Activated naive CD8-positive, alpha-beta T cell treated with anti-CD3 and anti-CD28 coated beads, Interleukin-2, amount 10 ng/mL, durations not matched to agents 7 days and 5 days (primary cell): ENCODE measurements at regions not wholly inside any gene's neighbourhood (a gene's known extent, or its start where the extent isn't known, plus 50 kb on each side); places are given as distances from the start of the nearest gene placed in this dataset.
"Not testable (repeated sequence)": the region's sequence is repeated elsewhere in the genome, so short reads cannot be mapped to it uniquely, and the experiment has no call there.

Source experiments
- ATAC-seq: fragments of 150-1000 bp; cut with Tn5 transposase; one replicate; pipeline ENCODE4 v1.10.0; 2021; ENCODE audit warnings: low read depth, moderate library complexity
- POLR2A ChIA-PET: fragments of 350-600 bp; sonication (Branson Sonifier 250); formaldehyde crosslinking; loops from one replicate; lab custom pipeline; 2021; ENCODE audit warnings: antibody characterized with exemption; lab: Charles Lee
- DNase-seq: peaks from one replicate; pipeline ENCODE4 v3.0.0; 2021
- H3K27ac Mint-ChIP-seq: one replicate; pipeline ENCODE4 v1.8.0; 2022; ENCODE audit warnings: mild to moderate bottlenecking, mixed read lengths
- H3K27me3 Mint-ChIP-seq: one replicate; pipeline ENCODE4 v1.8.0; 2022; ENCODE audit warnings: mild to moderate bottlenecking, moderate library complexity, mixed read lengths
- H3K36me3 Mint-ChIP-seq: one replicate; pipeline ENCODE4 v1.8.0; 2021; ENCODE audit warnings: mild to moderate bottlenecking, mixed read lengths
- H3K4me1 Mint-ChIP-seq: one replicate; pipeline ENCODE4 v1.8.0; 2021; ENCODE audit warnings: mixed read lengths
- H3K4me3 Mint-ChIP-seq: one replicate; pipeline ENCODE4 v1.8.0; 2022; ENCODE audit warnings: mild to moderate bottlenecking, moderate library complexity, mixed read lengths
- H3K9me3 Mint-ChIP-seq: one replicate; pipeline ENCODE4 v1.8.0; 2021; ENCODE audit warnings: mixed read lengths

GRCh38 chr6:121559611-121560269, 124.3 kb downstream of the GJA1 start:
- Mint-ChIP-seq H3K4me3 (no peak overlapping the region), H3K4me1 (no peaks in the 10 kb centered on the region), H3K9me3 (peaks cover 15% of the 10 kb centered on the region), H3K27ac (no peak overlapping the region), H3K27me3 (no peaks in the 10 kb centered on the region), H3K36me3 (no peaks in the 10 kb centered on the region)
- no peak for ATAC-seq
- POLR2A ChIA-PET, result no interaction called here
- DNase-seq, result no peak

- H3K27ac Mint-ChIP-seq, result no peak overlapping the region
- no peaks in the 10 kb centered on the region for H3K27me3 Mint-ChIP-seq
- POLR2A ChIA-PET, result no interaction called here
- no peak overlapping the region for H3K4me3 Mint-ChIP-seq
- H3K36me3 Mint-ChIP-seq, result no peaks in the 10 kb centered on the region
- no peak for DNase-seq
- H3K9me3 Mint-ChIP-seq, result peaks cover 15% of the 10 kb centered on the region
- H3K4me1 Mint-ChIP-seq, result no peaks in the 10 kb centered on the region
- no peak for ATAC-seq
Measured at GRCh38 chr6:121560476-121560875, 125.0 kb downstream of the GJA1 start.

- no peaks in the 10 kb centered on the region for H3K36me3 Mint-ChIP-seq
- H3K4me3 Mint-ChIP-seq, result no peak overlapping the region
- ATAC-seq (no peak), DNase-seq (no peak)
- no peaks in the 10 kb centered on the region for H3K27me3 Mint-ChIP-seq
- no peaks in the 10 kb centered on the region for H3K4me1 Mint-ChIP-seq
- H3K9me3 Mint-ChIP-seq, result peaks cover 12% of the 10 kb centered on the region
- no peak overlapping the region for H3K27ac Mint-ChIP-seq
- POLR2A ChIA-PET, result no interaction called here
Measured at GRCh38 chr6:121563286-121563685, 127.8 kb downstream of the GJA1 start.

GRCh38 chr6:121564529-121564928, 129.1 kb downstream of the GJA1 start:
- H3K4me1 Mint-ChIP-seq, H3K36me3 Mint-ChIP-seq, H3K27ac Mint-ChIP-seq, H3K27me3 Mint-ChIP-seq, POLR2A ChIA-PET, ATAC-seq, H3K4me3 Mint-ChIP-seq, DNase-seq: not testable (repeated sequence)
- H3K9me3 Mint-ChIP-seq, result peaks cover 12% of the 10 kb centered on the region

- DNase-seq (no peak), ATAC-seq (no peak)
- peaks cover 7% of the 10 kb centered on the region for H3K4me1 Mint-ChIP-seq
- H3K27ac Mint-ChIP-seq, result no peak overlapping the region
- H3K27me3 Mint-ChIP-seq, result no peaks in the 10 kb centered on the region
- POLR2A ChIA-PET, result no interaction called here
- H3K9me3 Mint-ChIP-seq, result peaks cover 4% of the 10 kb centered on the region
- H3K36me3 Mint-ChIP-seq, result no peaks in the 10 kb centered on the region
- H3K4me3 Mint-ChIP-seq, result no peak overlapping the region
Measured at GRCh38 chr6:121571455-121571854, 136.0 kb downstream of the GJA1 start.

GRCh38 chr6:121573481-121573880, 138.0 kb downstream of the GJA1 start:
- no peaks in the 10 kb centered on the region for H3K27me3 Mint-ChIP-seq
- H3K4me3 Mint-ChIP-seq, result peak overlapping the region; percentile 31
- no peak overlapping the region for H3K27ac Mint-ChIP-seq
- ATAC-seq, result no peak
- POLR2A ChIA-PET, result no interaction called here
- peaks cover 4% of the 10 kb centered on the region for H3K9me3 Mint-ChIP-seq
- H3K36me3 Mint-ChIP-seq, result no peaks in the 10 kb centered on the region
- no peak for DNase-seq
- peaks cover 7% of the 10 kb centered on the region for H3K4me1 Mint-ChIP-seq

GRCh38 chr6:121578216-121578615, 142.8 kb downstream of the GJA1 start:
- H3K4me1 Mint-ChIP-seq, result peaks cover 7% of the 10 kb centered on the region

GRCh38 chr6:121579478-121579877, 144.0 kb downstream of the GJA1 start:
- DNase-seq, result no peak
- H3K4me3 Mint-ChIP-seq, result no peak overlapping the region
- no peaks in the 10 kb centered on the region for H3K4me1 Mint-ChIP-seq
- POLR2A ChIA-PET, result no interaction called here
- H3K27ac Mint-ChIP-seq, result no peak overlapping the region
- no peaks in the 10 kb centered on the region for H3K36me3 Mint-ChIP-seq
- H3K27me3 Mint-ChIP-seq, result no peaks in the 10 kb centered on the region
- ATAC-seq, result no peak
- no peaks in the 10 kb centered on the region for H3K9me3 Mint-ChIP-seq

More at GRCh38 chr6:121578216-121578615, 142.8 kb downstream of the GJA1 start:
- ATAC-seq (no peak), DNase-seq (no peak)
- Mint-ChIP-seq H3K9me3 (no peaks in the 10 kb centered on the region), H3K36me3 (no peaks in the 10 kb centered on the region), H3K27me3 (no peaks in the 10 kb centered on the region), H3K27ac (no peak overlapping the region), H3K4me3 (no peak overlapping the region)
- POLR2A ChIA-PET, result no interaction called here

- POLR2A ChIA-PET, result no interaction called here
- ATAC-seq (no peak), DNase-seq (no peak)
- Mint-ChIP-seq H3K4me1 (peaks cover 2% of the 10 kb centered on the region), H3K9me3 (no peaks in the 10 kb centered on the region), H3K4me3 (no peak overlapping the region), H3K27me3 (no peaks in the 10 kb centered on the region), H3K36me3 (no peaks in the 10 kb centered on the region), H3K27ac (no peak overlapping the region)
Measured at GRCh38 chr6:121581327-121581726, 145.9 kb downstream of the GJA1 start.

GRCh38 chr6:121582262-121582661, 146.8 kb downstream of the GJA1 start:
- DNase-seq (no peak), ATAC-seq (no peak)
- POLR2A ChIA-PET, result no interaction called here
- peaks cover 2% of the 10 kb centered on the region for H3K4me1 Mint-ChIP-seq
- H3K27ac Mint-ChIP-seq, result no peak overlapping the region
- no peaks in the 10 kb centered on the region for H3K9me3 Mint-ChIP-seq
- no peaks in the 10 kb centered on the region for H3K27me3 Mint-ChIP-seq
- no peaks in the 10 kb centered on the region for H3K36me3 Mint-ChIP-seq
- no peak overlapping the region for H3K4me3 Mint-ChIP-seq

GRCh38 chr6:121584586-121585369, 149.3 kb downstream of the GJA1 start:
- Mint-ChIP-seq H3K27me3 (no peaks in the 10 kb centered on the region), H3K27ac (no peak overlapping the region), H3K4me1 (peaks cover 2% of the 10 kb centered on the region), H3K36me3 (no peaks in the 10 kb centered on the region), H3K9me3 (no peaks in the 10 kb centered on the region), H3K4me3 (no peak overlapping the region)
- DNase-seq (no peak), ATAC-seq (no peak)
- POLR2A ChIA-PET, result no interaction called here

GRCh38 chr6:121590438-121590837, 155.0 kb downstream of the GJA1 start:
- Mint-ChIP-seq H3K9me3 (peaks cover 2% of the 10 kb centered on the region), H3K36me3 (no peaks in the 10 kb centered on the region), H3K4me3 (no peak overlapping the region), H3K27ac (no peak overlapping the region), H3K4me1 (no peaks in the 10 kb centered on the region), H3K27me3 (no peaks in the 10 kb centered on the region)
- POLR2A ChIA-PET, result no interaction called here
- no peak for DNase-seq
- no peak for ATAC-seq

- DNase-seq (no peak), ATAC-seq (no peak)
- Mint-ChIP-seq H3K27ac (no peak overlapping the region), H3K4me1 (no peaks in the 10 kb centered on the region), H3K27me3 (no peaks in the 10 kb centered on the region), H3K4me3 (no peak overlapping the region), H3K36me3 (no peaks in the 10 kb centered on the region), H3K9me3 (peaks cover 2% of the 10 kb centered on the region)
- POLR2A ChIA-PET, result no interaction called here
Measured at GRCh38 chr6:121590916-121591315, 155.5 kb downstream of the GJA1 start.

- no peaks in the 10 kb centered on the region for H3K4me1 Mint-ChIP-seq
- no peaks in the 10 kb centered on the region for H3K36me3 Mint-ChIP-seq
- peaks cover 2% of the 10 kb centered on the region for H3K9me3 Mint-ChIP-seq
- POLR2A ChIA-PET, result no interaction called here
- no peak overlapping the region for H3K4me3 Mint-ChIP-seq
- no peak overlapping the region for H3K27ac Mint-ChIP-seq
- no peak for ATAC-seq
- no peak for DNase-seq
- H3K27me3 Mint-ChIP-seq, result no peaks in the 10 kb centered on the region
Measured at GRCh38 chr6:121592261-121592935, 157.0 kb downstream of the GJA1 start.
